DOHH2 (cell line): ENCODE measurements at regions not wholly inside any gene's neighbourhood (a gene's known extent, or its start where the extent isn't known, plus 50 kb on each side); places are given as distances from the start of the nearest gene placed in this dataset.

Source experiments
- H3F3A ChIP-seq: fragments of 200-600 bp; sonication (generic), shearing (Covaris generic); 2 replicates; pipeline ENCODE4 v1.6.0; 2016; ENCODE audit warnings: antibody characterized with exemption, mild to moderate bottlenecking; ENCODE audit not compliant: control insufficient read depth, insufficient read depth
- H3K27ac ChIP-seq: fragments of 200-600 bp; sonication (generic); 2 replicates; pipeline ENCODE4 v1.5.1; 2014; ENCODE audit warnings: low read depth, mild to moderate bottlenecking, low read length, moderate library complexity
- H3K27me3 ChIP-seq: fragments of 200-600 bp; sonication (generic); 2 replicates; pipeline ENCODE4 v1.6.1; 2014; ENCODE audit warnings: mild to moderate bottlenecking, low read length, mixed read lengths; ENCODE audit not compliant: control insufficient read depth
- H3K36me3 ChIP-seq: fragments of 200-600 bp; sonication (generic); 2 replicates; pipeline ENCODE4 v1.6.1; 2014; ENCODE audit warnings: mild to moderate bottlenecking, low read length, moderate library complexity, mixed read lengths; ENCODE audit not compliant: control insufficient read depth
- H3K4me1 ChIP-seq: fragments of 200-600 bp; sonication (generic); 2 replicates; pipeline ENCODE4 v1.6.1; 2014; ENCODE audit warnings: mild to moderate bottlenecking, low read length, mixed read lengths; ENCODE audit not compliant: control insufficient read depth
- H3K4me2 ChIP-seq: fragments of 200-600 bp; sonication (generic); 2 replicates; pipeline ENCODE4 v1.6.0; 2014; ENCODE audit warnings: mild to moderate bottlenecking, low read length, moderate library complexity
- H3K4me3 ChIP-seq: fragments of 200-600 bp; sonication (generic); 2 replicates; pipeline ENCODE4 v1.5.1; 2014; ENCODE audit warnings: mild to moderate bottlenecking, low read length, mixed read lengths
- H3K79me2 ChIP-seq: fragments of 200-600 bp; sonication (generic); 2 replicates; pipeline ENCODE4 v1.6.1; 2014; ENCODE audit warnings: mild to moderate bottlenecking, low read length, mixed read lengths; ENCODE audit not compliant: control insufficient read depth
- H3K9me2 ChIP-seq: fragments of 200-600 bp; sonication (generic); replicated peaks from 2 replicates; pipeline ENCODE4 v1.6.1; 2014; ENCODE audit warnings: mild to moderate bottlenecking, low read length, mixed read lengths; ENCODE audit not compliant: control insufficient read depth
- H3K9me3 ChIP-seq: fragments of 200-600 bp; sonication (generic); 2 replicates; pipeline ENCODE4 v1.6.1; 2014; ENCODE audit warnings: antibody characterized with exemption, low read length, mixed read lengths; ENCODE audit not compliant: control insufficient read depth, insufficient read depth
- H4K20me1 ChIP-seq: fragments of 200-600 bp; sonication (generic); 2 replicates; pipeline ENCODE4 v1.6.0; 2014; ENCODE audit warnings: low read depth, mild to moderate bottlenecking, antibody characterized with exemption, low read length, moderate library complexity; ENCODE audit not compliant: control insufficient read depth, insufficient read depth
- CTCF ChIP-seq: fragments of 200-600 bp; sonication (generic); IDR thresholded peaks from one replicate; pipeline ENCODE4 v1.5.1; 2014; ENCODE audit warnings: antibody characterized with exemption, mild to moderate bottlenecking, low read depth, low read length; ENCODE audit not compliant: poor library complexity, severe bottlenecking
- EZH2phosphoT487 ChIP-seq: fragments of 200-600 bp; sonication (generic); IDR thresholded peaks from 2 replicates; pipeline ENCODE4 v1.6.1; 2017; ENCODE audit warnings: borderline replicate concordance, mild to moderate bottlenecking, antibody characterized with exemption, low read length, moderate library complexity, mixed read lengths

GRCh38 chr2:120805011-120805410 lies 69.3 kb downstream of the GLI2 start:
- Histone ChIP-seq H3K4me1 (no peaks in the 10 kb centered on the region), H3K79me2 (no peaks in the 10 kb centered on the region), H3K9me2 (no peaks in the 10 kb centered on the region), H3K9me3 (no peaks in the 10 kb centered on the region), H3K36me3 (no peaks in the 10 kb centered on the region), H3F3A (no peaks in the 10 kb centered on the region), H3K4me3 (no peak overlapping the region), H3K4me2 (no peak overlapping the region), H3K27ac (no peak overlapping the region), H3K27me3 (no peaks in the 10 kb centered on the region), H4K20me1 (no peaks in the 10 kb centered on the region)
- TF ChIP-seq CTCF (no peak), EZH2phosphoT487 (no peak)

DNA sequence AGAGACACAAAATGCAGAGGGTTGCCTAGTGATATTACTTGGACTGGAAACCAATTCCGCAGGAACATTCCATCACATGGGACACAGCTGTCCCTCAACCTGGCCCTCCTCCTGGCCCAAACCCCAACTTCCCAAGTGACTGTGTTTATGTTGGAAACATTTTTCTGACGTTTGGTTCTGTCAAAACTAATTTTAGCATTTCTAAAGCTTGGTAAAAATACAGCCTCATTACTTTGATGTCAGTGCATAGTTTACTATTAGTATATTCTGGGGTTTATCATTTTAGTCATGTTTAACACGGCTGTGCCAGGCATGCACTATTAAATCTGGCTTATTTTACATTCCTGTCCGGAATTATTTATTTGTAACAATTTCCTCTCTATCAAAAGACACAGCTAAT lies 69.9 kb downstream of the GLI2 start:
- Histone ChIP-seq H3K9me3 (no peaks in the 10 kb centered on the region), H3K36me3 (no peaks in the 10 kb centered on the region), H3K4me2 (no peak overlapping the region), H3K4me3 (no peak overlapping the region), H3K27me3 (no peaks in the 10 kb centered on the region), H3K9me2 (no peaks in the 10 kb centered on the region), H3K4me1 (no peaks in the 10 kb centered on the region), H3K27ac (no peak overlapping the region), H3K79me2 (no peaks in the 10 kb centered on the region), H3F3A (no peaks in the 10 kb centered on the region), H4K20me1 (no peaks in the 10 kb centered on the region)
- TF ChIP-seq CTCF (no peak), EZH2phosphoT487 (no peak)

DNA sequence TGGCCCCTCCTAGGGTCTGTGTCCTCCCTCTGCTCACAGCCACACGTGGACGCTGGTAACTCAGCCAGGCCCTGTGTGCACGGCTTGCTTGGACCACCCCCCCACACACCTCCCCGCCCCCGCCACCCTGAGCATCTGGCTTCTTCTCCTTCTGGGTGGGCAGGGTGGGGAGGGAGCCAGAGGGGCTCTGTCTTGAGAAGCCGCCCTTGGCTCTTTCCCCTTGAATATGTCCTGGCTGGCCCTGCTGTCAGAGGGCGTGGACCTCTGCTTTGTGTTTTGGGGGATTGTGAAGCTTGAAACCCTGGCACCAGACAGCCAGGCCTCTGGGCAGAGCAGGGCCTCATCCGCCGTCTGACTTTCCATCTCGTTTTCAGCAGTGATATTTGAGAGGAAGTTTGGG lies 72.1 kb downstream of the GLI2 start:
- Histone ChIP-seq H3K36me3 (no peaks in the 10 kb centered on the region), H3K27ac (no peak overlapping the region), H3K79me2 (no peaks in the 10 kb centered on the region), H3K9me3 (no peaks in the 10 kb centered on the region), H4K20me1 (no peaks in the 10 kb centered on the region), H3K9me2 (no peaks in the 10 kb centered on the region), H3K4me2 (no peak overlapping the region), H3K27me3 (no peaks in the 10 kb centered on the region), H3K4me1 (no peaks in the 10 kb centered on the region), H3K4me3 (no peak overlapping the region), H3F3A (no peaks in the 10 kb centered on the region)
- TF ChIP-seq EZH2phosphoT487 (no peak), CTCF (no peak)

DNA sequence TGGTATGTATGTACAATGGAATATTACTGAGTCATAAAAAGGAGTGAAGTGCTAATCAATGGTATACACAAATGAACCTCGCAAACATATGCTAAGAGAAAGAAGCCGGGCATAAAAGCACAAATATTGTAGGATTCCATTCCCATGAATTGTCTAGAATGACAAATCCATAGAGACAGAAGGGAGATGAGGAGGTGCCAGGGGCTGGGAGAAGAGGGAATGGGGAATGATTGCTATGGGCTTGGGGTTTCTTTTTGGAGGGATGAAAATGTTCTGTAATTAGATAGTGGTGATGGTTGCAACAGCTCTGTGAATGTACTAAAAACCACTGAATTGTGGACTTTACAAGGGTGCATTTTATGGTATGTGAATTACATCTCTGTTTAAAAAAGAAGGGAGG lies 73.5 kb downstream of the GLI2 start:
- no peaks in the 10 kb centered on the region for H3K79me2 ChIP-seq
- H3K4me1 ChIP-seq, result no peaks in the 10 kb centered on the region
- TF ChIP-seq CTCF (no peak), EZH2phosphoT487 (no peak)
- H3K27ac ChIP-seq, result no peak overlapping the region
- no peak overlapping the region for H3K4me3 ChIP-seq
- no peaks in the 10 kb centered on the region for H3F3A ChIP-seq
- no peak overlapping the region for H3K4me2 ChIP-seq
- H3K27me3 ChIP-seq, result no peaks in the 10 kb centered on the region
- H4K20me1 ChIP-seq, result no peaks in the 10 kb centered on the region
- no peaks in the 10 kb centered on the region for H3K9me2 ChIP-seq
- no peaks in the 10 kb centered on the region for H3K36me3 ChIP-seq
- no peaks in the 10 kb centered on the region for H3K9me3 ChIP-seq
